ENCODE measurements at regions not wholly inside any gene's neighbourhood (a gene's known extent, or its start where the extent isn't known, plus 50 kb on each side); places are given as distances from the start of the nearest gene placed in this dataset.

- DNase-seq = no peak
Measured at GRCh38 chr3:177746337-177746933, 549.2 kb upstream of the TBL1XR1 start.

- no peak for DNase-seq
Measured at GRCh38 chr3:177749836-177750235, 552.6 kb upstream of the TBL1XR1 start.

GRCh38 chr3:177750436-177750835 is 553.2 kb upstream of the TBL1XR1 start:
- DNase-seq = no peak

GRCh38 chr3:177751770-177752169 is 554.5 kb upstream of the TBL1XR1 start:
- no peak for DNase-seq

DNA sequence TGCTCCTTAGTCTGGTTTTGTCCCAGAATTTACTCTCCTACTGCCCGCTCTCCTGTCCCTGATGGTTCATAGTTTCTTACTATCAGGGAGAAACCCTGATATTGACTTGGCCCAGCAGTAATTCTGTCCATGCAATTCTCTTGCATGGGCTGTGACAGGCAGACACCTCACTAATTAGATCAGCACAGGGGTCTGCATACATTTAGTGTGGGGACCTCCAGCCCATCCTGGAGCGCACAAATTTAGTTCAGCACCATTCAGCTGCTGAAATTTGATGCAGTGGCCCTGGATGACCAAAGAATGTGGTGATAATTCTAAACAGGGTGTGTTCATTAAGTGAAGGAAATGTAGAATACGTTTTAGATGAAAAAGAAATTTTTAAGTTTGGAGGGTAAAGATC is 555.5 kb upstream of the TBL1XR1 start:
- DNase-seq = no peak

- peak in 3 of 4 experiments; percentile 9 to 26 (median 22) for DNase-seq
Measured at GRCh38 chr3:177753451-177754155, 556.3 kb upstream of the TBL1XR1 start.

DNA sequence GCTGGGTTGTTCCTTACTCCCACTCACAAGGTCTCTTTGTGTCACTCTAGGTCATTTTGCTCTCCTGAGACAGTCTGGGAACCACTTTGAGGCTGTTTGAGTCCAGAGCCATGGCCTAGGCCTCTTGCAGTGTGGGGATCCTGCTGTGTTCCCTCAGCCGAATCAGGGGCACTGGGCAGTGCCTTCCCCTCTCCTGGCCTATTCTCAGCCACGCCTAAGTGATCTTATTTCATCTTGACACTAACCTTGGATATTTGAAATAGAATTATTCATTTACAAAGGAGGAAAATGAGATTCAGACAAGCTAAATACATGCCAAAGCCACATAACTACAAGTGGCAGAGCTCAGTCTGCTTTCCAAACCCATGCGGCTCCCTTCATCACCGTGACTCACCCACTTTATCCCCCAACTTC is 557.2 kb upstream of the TBL1XR1 start:
- DNase-seq = peak in 3 of 4 experiments; percentile 17 to 27 (median 22)

DNA sequence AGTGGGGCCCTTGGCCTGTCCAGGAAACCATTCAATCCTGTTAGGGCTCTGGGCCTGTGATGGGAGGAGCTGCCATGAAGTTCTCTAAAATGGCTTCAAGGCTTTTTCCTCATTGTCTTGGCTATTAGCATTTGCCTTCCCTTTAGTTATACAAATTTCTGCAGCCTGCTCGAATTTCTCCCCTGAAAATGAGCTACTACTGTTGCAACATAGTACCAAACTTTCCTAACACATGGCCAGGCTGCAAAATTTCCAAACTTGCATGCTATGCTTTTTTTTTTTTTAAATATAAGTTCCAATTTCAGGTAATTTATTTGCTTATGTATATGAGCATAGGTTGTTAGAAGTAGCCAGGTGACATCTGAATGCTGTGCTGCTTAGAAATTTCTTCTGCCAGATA is 560.8 kb upstream of the TBL1XR1 start:
- DNase-seq = no peak

GRCh38 chr3:177760803-177761202 is 563.5 kb upstream of the TBL1XR1 start:
- no peak for DNase-seq

- DNase-seq = no peak
Measured at GRCh38 chr3:177764377-177764912, 567.2 kb upstream of the TBL1XR1 start.

DNA sequence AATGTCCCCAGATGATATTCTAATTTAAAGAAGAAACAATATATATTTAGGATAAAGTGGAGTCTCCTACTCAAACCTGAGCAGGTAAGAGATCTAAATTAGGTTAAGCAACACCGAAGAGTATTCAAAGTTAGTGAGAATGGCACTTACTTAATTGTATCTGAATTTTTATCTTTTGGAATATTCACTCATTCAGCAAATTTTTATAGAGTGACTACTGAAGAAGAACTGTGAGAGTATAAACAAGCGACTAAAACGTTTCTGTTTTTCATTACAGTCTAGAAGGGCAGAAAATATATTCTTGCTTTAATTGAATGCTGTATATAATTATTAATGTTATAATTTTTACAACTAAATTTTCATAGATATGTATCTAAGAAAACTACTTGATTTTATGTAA is 567.7 kb upstream of the TBL1XR1 start:
- no peak for DNase-seq

DNA sequence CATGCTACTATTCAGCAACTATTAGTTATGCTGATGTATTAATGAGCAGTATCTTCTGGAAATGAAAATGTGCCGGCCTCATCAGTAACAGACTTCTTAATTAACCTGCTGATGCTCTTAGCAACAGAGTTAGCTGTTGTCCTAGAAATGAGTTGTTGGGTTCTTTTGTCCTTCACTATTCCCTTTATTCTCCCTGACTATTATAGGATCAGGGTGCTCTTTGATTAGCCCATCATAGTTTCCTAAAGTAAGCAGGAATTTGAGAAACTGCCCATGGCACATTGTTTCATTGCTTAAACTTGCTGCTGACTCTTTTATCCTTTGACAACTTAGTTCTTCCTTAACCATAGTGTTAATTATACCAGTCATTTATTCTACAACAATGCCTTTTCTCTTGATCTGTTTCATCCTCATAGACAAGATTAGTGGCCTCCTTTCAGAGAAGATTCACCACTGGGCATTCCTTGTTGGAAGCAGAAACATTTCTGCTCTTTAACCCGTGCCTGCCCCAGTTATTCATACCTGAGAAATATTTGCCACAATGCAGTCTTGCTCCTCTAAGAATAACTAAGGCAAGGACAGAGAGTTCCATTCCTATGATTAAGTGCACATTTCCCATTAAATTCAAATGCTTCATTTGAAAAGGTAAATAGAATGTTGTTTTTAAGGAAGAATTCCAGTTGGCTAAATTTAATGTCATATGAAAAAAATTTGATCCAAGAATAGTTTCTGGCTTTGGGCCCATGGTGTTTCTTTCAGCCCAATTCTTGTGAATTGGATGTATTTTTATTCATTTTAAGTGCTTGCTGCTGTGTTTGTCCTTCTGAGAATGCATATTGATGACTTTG is 573.3 kb upstream of the TBL1XR1 start:
- no peak for DNase-seq

DNA sequence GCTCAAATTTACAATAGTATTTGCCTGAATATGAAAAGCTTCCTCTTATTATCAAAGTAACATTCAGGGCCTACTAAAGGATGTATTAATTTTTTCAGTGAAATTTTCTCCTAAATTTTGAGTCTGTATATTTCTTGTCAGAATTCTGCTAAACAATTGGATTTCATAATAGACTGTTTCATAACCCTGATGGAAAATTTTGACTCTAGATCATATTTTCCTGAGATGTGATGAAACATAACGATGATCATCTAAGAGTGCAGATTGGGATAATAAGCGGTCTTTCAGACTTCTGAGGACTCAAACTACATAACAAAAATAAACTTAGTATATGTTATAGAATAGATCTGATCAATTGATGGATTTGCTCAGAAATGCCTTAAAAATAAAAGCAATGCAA is 574.5 kb upstream of the TBL1XR1 start:
- DNase-seq = peak in 1 of 4 experiments; percentile 14

GRCh38 chr3:177772908-177773557 is 575.8 kb upstream of the TBL1XR1 start:
- peak in 3 of 4 experiments; percentile 13 to 41 (median 25) for DNase-seq

GRCh38 chr3:177773717-177774116 is 576.4 kb upstream of the TBL1XR1 start:
- DNase-seq = no peak

GRCh38 chr3:177776661-177777101 is 579.4 kb upstream of the TBL1XR1 start:
- peak; percentile 33 to 55 (median 40) for DNase-seq

DNA sequence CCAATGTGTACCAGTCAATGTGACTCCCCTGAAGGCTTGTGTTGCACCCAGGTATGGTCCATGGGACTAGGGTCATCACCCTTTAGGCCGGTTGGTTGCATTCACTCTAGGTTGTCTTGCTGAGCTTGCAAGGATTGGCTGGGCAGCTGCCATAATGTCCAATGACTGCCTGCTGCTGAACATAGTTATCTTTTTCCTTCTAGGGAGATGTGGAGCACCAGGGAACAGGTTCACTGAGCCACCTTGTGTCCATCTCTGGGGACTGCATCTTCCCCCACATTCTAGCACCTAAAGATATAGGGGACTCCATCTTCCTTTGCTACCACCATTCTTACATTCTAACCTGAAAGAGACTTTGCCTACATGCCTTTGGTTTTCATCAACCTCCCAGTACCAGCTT is 580.4 kb upstream of the TBL1XR1 start:
- peak; percentile 58 to 72 (median 65) for DNase-seq

- DNase-seq = peak; percentile 13 to 78 (median 44)
Measured at GRCh38 chr3:177778633-177779032, 581.4 kb upstream of the TBL1XR1 start.

- peak; percentile 65 to 82 (median 80) for DNase-seq
Measured at GRCh38 chr3:177781686-177782161, 584.4 kb upstream of the TBL1XR1 start.

- no peak for DNase-seq
Measured at GRCh38 chr3:177783338-177783737, 586.1 kb upstream of the TBL1XR1 start.

DNA sequence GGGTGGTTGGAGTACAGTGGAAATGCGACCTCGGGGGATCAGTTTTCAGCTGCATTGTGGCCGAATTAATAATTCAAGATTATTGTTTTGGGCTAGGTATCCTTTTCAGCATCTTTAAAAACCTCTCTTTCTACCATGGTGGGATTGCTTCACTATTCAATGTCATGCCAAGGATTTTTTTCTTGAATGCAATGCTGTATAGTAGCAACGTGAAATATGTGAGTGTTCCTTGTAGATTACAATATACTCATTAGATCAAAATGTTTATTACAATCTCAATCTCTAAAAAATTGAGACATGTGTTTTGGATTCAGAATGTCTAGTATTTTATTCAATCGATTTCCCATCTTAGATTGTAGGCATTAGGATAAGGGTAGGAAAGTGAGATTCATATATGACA is 586.5 kb upstream of the TBL1XR1 start:
- DNase-seq = no peak
